ENCODE measurements at regions not wholly inside any gene's neighbourhood (a gene's known extent, or its start where the extent isn't known, plus 50 kb on each side); places are given as distances from the start of the nearest gene placed in this dataset.

DNA sequence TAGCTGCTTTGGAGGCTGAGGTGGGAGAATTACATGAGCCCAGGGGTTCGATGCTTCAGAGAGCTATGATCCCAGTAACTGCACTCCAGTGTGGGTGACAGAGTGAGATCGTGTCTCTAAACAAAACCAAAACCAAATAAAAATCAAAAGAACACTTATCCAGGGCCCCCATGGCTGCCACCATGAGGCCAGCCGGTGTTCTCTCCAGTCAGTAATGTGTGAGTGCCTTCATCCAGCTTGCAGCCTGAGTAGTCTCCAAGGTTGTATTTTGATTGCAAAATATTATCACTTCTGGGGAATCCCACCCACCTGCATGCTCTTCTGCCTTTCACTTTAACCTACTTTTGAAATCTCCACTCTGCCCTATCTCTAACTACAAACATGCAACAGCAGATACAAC lies 221.0 kb upstream of the WSB1 start:
- H3K36me3 Mint-ChIP-seq: no peaks in the 10 kb centered on the region
- no peaks in the 10 kb centered on the region for H4K20me1 ChIP-seq (ENCODE audit: low read depth)
- no peak overlapping the region for H3K27ac Mint-ChIP-seq

DNA sequence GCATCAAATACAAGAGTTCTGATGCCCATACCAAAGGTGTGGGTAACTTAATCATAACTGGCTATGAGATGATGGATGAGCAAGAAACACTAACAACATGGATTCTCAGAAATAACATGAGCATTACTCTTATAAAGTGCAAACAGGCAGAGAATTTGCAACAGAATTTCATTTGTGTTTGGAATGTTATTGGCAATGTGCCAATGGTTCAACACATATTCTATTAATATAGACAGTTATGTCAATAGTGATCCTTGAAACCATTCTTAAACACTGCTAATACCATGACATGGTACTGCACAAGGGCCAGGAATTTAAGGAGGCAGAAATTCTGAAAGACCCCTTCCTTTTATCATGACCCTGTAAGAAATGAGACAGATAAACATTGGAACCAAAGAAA lies 217.1 kb upstream of the WSB1 start:
- H3K36me3 Mint-ChIP-seq: no peaks in the 10 kb centered on the region
- H3K9me3 Mint-ChIP-seq: peaks cover 37% of the 10 kb centered on the region
- Histone ChIP-seq H3F3A (ENCODE audit: low read depth) (no peaks in the 10 kb centered on the region), H3K27me3 (no peaks in the 10 kb centered on the region), H4K20me1 (ENCODE audit: low read depth) (no peaks in the 10 kb centered on the region), H3K9me3 (ENCODE audit: low read depth) (peaks cover 34% of the 10 kb centered on the region), H2AFZ (replicated peaks) (no peak overlapping the region), H3K36me3 (no peaks in the 10 kb centered on the region), H3K4me2 (no peak overlapping the region), H3K4me3 (no peak overlapping the region), H3K27ac (no peak overlapping the region), H3K79me2 (ENCODE audit: low read depth) (no peaks in the 10 kb centered on the region), H3K9ac (no peak overlapping the region), H3K4me1 (no peaks in the 10 kb centered on the region)
- H3K27ac Mint-ChIP-seq: no peak overlapping the region
- peaks cover 6% of the 10 kb centered on the region for H3K27me3 Mint-ChIP-seq (ENCODE audit: insufficient read depth, low read depth)
- H3K4me3 Mint-ChIP-seq: no peak overlapping the region
- DNase-seq (ENCODE audit: low spot score): no peak
- H3K4me1 Mint-ChIP-seq: no peaks in the 10 kb centered on the region
- TF ChIP-seq, protein P1, sequence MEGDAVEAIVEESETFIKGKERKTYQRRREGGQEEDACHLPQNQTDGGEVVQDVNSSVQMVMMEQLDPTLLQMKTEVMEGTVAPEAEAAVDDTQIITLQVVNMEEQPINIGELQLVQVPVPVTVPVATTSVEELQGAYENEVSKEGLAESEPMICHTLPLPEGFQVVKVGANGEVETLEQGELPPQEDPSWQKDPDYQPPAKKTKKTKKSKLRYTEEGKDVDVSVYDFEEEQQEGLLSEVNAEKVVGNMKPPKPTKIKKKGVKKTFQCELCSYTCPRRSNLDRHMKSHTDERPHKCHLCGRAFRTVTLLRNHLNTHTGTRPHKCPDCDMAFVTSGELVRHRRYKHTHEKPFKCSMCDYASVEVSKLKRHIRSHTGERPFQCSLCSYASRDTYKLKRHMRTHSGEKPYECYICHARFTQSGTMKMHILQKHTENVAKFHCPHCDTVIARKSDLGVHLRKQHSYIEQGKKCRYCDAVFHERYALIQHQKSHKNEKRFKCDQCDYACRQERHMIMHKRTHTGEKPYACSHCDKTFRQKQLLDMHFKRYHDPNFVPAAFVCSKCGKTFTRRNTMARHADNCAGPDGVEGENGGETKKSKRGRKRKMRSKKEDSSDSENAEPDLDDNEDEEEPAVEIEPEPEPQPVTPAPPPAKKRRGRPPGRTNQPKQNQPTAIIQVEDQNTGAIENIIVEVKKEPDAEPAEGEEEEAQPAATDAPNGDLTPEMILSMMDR (IDR thresholded peaks at IDR 0.05): no peak
- TF ChIP-seq EZH2 (IDR thresholded peaks at IDR 0.05) (no peak), EZH2phosphoT487 (IDR thresholded peaks at IDR 0.05) (no peak)

More for the DNA sequence above, 221.0 kb upstream of the WSB1 start:
- Histone ChIP-seq H3K4me3 (no peak overlapping the region), H3K4me1 (no peaks in the 10 kb centered on the region), H3K27me3 (no peaks in the 10 kb centered on the region), H3F3A (ENCODE audit: low read depth) (no peaks in the 10 kb centered on the region), H3K9me3 (ENCODE audit: low read depth) (peaks cover 35% of the 10 kb centered on the region), H3K4me2 (no peak overlapping the region), H3K27ac (no peak overlapping the region), H2AFZ (replicated peaks) (no peak overlapping the region), H3K36me3 (no peaks in the 10 kb centered on the region), H3K79me2 (ENCODE audit: low read depth) (no peaks in the 10 kb centered on the region), H3K9ac (no peak overlapping the region)
- TF ChIP-seq EZH2phosphoT487 (IDR thresholded peaks at IDR 0.05) (no peak), EZH2 (IDR thresholded peaks at IDR 0.05) (no peak)
- TF ChIP-seq, protein P1 (IDR thresholded peaks at IDR 0.05): no peak
- DNase-seq (ENCODE audit: low spot score): no peak
- H3K4me3 Mint-ChIP-seq: no peak overlapping the region
- H3K4me1 Mint-ChIP-seq: no peaks in the 10 kb centered on the region
- H3K27me3 Mint-ChIP-seq (ENCODE audit: insufficient read depth, low read depth): peaks cover 2% of the 10 kb centered on the region
- peaks cover 36% of the 10 kb centered on the region for H3K9me3 Mint-ChIP-seq

DNA sequence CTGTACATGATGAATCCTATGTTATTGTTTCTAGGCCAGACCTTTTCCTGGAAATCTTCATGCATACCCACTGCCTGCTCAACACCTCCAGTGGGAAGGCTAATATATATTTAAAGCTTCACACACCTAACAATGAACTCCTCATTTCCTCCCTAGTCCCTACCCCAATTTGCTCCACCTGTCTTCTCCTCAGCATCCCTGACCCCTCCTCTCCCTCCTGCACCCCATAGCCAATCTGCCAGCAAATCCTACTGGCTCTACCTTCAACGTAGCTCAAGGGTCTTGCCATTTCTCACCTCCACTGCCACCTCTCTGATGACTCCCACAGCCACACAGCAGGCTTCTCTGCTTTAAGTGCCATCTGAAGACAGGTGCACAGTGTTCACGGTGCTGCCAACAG lies 215.6 kb upstream of the WSB1 start:
- no peak overlapping the region for H3K4me3 ChIP-seq
- no peaks in the 10 kb centered on the region for H3K36me3 ChIP-seq
- H3K79me2 ChIP-seq (ENCODE audit: low read depth): no peaks in the 10 kb centered on the region
- peaks cover 31% of the 10 kb centered on the region for H3K9me3 ChIP-seq (ENCODE audit: low read depth)
- H3K36me3 Mint-ChIP-seq: no peaks in the 10 kb centered on the region
- H3K27me3 ChIP-seq: no peaks in the 10 kb centered on the region
- TF ChIP-seq EZH2 (IDR thresholded peaks at IDR 0.05) (no peak), EZH2phosphoT487 (IDR thresholded peaks at IDR 0.05) (no peak)
- TF ChIP-seq, protein P1 (IDR thresholded peaks at IDR 0.05): no peak
- H3K4me3 Mint-ChIP-seq: no peak overlapping the region
- H4K20me1 ChIP-seq (ENCODE audit: low read depth): no peaks in the 10 kb centered on the region
- no peak overlapping the region for H3K27ac ChIP-seq
- no peak overlapping the region for H3K27ac Mint-ChIP-seq
- no peak for DNase-seq (ENCODE audit: low spot score)
- no peaks in the 10 kb centered on the region for H3K4me1 ChIP-seq
- H3K9me3 Mint-ChIP-seq: peaks cover 39% of the 10 kb centered on the region
- H3K27me3 Mint-ChIP-seq (ENCODE audit: insufficient read depth, low read depth): peaks cover 6% of the 10 kb centered on the region
- no peaks in the 10 kb centered on the region for H3K4me1 Mint-ChIP-seq
- no peak overlapping the region for H3K4me2 ChIP-seq
- no peak overlapping the region for H2AFZ ChIP-seq (replicated peaks)
- no peak overlapping the region for H3K9ac ChIP-seq
- H3F3A ChIP-seq (ENCODE audit: low read depth): no peaks in the 10 kb centered on the region

Data from neural progenitor cell (in vitro differentiated cells).